GM21619 (cell line): ENCODE measurements at regions not wholly inside any gene's neighbourhood (a gene's known extent, or its start where the extent isn't known, plus 50 kb on each side); places are given as distances from the start of the nearest gene placed in this dataset.
"Not testable (repeated sequence)": the region's sequence is repeated elsewhere in the genome, so short reads cannot be mapped to it uniquely, and the experiment has no call there.

Experiments used
- ATAC-seq: cut with Tn5 transposase; IDR thresholded peaks from one replicate; pipeline ENCODE4 v1.9.1; 2021; ENCODE audit not compliant: unreplicated experiment

DNA sequence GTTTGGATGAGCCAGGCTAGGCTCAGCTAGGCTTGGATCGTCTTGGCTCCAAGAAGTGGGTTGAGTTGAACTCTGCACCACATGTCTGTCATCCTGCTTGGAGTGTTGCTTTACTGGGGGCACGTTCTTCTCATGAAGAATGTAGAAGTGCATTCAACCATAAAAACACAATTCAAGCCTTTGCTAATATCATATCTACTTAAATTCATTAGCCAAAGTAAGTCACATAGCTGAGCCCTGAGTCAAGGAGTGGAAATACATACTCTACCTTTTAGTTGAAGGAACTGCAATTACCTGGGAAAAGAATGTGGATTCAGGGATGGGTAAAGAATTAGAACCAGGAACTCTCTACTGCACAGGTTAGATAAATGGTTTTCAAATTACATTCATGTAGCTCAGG is 360.4 kb upstream of the KCNH7 start:
- no peak for ATAC-seq

DNA sequence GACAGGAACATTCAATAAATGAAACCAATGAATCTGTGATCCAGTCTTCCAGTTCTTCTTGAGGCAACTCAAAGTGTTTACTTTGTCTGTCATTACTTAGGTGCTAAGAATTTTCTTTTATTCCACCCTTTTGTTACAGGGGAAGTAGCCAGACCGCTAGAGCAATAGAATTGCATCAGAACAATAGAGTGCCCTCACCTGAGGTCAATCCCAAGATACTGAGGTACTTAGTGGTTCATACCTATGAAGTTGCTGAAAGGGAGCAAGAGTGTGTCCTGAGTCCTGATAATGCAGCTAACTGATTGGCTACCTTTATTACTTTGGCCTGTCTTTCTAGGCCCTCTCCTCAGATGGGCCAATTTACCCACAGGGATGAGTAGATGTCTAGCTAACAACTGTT is 359.4 kb upstream of the KCNH7 start:
- no peak for ATAC-seq

DNA sequence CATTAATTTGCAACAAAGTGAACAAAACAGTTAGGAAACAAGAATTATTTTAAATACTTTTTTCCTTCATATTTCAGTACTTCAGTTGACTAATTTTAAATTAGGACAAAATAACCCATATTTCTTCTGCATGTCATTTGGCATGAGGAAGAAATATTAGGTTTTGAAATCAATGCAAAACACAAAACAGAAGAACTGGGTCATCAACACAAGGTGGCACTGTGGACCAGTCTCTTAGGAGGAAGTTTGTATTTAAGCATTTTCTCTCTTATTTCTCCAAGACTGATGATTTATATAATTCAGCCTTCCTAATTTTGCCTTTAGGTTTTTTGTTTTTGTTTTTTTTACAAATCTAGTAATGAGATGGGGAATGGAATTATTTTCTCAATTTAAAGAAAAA is 352.8 kb upstream of the KCNH7 start:
- ATAC-seq: no peak

DNA sequence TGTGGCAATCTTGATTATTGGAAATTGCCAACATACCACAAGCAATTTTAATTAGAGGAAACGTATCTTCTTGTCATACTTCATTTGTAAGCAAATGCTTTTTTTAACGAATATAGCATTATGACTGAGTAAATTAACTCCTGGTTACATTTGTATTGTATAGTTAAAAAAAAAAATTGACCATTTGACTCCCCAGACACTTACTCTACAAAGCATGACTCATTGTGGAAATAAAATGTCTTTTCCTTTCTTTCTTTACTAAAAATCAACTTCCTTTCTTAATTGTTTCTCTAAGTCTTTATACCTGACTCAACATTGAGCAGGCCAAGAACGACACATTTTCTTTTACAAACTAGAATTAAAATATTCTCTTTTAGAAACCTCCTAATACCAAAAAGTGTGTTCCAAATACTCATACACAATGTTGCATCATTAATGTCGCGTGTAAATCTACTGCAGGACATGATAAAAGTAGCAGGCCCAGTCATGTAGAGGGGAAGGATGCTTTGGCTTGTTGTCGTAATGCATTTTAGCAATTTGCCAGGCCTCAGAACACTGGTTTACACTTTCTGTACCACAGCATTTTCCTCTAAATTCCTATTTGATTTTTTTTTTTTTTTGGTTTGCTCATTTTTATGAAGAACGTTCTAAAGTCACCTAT is 349.6 kb upstream of the KCNH7 start:
- no peak for ATAC-seq

DNA sequence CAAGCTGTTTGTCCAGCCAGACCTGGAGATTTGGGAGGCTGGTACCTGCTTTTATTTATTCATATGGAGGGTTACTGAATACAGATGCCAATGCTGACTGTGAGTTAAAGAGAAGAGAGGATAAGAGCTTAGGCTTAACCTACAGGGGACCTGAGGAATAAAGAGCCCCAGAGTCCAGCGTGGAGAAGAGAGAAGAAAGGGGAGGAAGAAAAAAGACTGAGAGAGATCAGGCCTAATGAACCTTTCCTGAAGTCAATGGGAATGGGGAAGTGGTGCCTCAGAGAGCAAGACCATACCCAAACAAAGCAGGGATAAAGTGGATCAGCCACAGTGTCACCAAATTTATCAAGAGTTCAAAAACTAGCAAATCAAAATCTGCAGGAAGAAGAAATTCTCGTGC is 348.6 kb upstream of the KCNH7 start:
- no peak for ATAC-seq

DNA sequence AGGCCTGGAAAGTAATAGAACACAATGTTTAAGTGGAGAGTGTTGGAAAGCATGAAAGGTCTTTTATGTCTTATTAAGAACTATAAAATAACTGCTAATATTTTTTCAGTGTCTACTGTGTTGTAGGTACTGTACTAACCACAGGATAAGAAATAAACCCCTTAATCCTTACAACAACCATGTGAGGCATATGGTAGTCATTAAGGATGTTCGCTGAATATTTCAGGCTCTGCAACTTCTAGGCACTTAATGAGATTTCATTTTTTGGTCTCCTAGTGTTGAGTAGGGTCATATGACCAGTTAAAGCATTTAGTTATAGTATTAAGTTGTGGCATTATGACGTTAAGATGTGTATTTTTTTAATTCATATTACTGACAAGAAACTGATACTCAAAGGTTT is 346.6 kb upstream of the KCNH7 start:
- no peak for ATAC-seq

DNA sequence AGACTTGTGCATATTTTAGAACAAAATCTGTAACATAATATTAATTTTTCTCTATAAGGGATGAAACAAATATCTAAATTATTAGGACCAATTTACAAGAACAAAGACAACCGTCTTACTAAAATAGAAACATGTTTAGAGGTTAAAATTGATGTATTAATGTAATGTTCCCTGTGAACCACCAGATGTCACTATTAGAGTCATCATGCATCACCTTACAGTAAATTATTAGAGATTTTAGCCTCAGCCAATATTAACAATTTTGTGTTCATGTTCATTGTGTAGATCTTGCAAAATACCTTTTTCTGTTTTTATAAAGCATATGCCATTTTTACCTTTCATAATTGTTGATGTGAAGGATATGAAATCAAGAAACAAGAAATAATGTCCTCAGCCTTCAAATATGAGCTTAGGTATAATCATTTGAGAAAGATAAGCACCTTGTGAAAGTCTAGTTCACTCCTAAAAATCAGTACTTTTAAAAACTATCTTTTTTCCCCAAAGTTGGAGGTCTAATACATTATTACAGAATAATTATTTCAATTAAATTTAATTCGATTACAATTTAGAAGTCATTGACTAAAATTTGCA is 344.3 kb upstream of the KCNH7 start:
- peak; percentile 72 for ATAC-seq

DNA sequence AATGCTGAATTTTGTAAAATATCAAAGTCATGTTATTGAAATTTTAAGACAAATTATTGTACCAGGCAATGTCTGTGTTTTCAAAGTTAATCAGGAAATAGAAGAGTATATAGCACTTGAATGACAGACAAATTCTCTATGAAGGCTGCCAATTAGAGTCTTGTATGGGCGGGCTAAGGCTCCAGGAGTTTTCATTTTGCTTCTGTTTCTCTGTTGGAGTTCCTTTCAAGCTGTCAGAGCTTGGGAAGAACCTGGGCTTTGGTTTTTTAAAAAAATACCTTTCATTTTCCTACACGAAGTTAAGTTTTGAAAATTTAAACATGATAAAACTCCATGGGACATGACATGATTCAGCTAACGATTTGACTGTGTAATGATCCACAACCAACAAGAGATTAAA is 339.0 kb upstream of the KCNH7 start:
- ATAC-seq: no peak

DNA sequence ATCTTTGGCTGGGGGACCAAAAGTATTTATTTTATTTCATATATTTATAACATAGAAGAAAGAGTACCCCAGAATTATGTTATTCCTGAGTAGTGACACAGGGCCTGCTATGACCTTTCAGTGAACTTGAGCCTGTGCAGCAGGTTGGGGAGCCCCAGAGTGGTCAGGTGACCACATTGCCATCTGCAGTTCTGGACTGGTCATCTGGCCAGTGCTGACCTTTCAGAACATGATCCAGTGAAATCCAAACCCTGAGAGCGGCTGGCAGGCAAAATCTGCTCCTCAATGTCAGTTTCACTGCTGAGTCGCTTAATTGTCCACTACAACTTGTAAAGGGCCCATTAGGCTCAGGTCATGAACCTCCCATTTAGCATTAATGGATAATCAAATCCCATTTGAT is 336.7 kb upstream of the KCNH7 start:
- no peak for ATAC-seq

DNA sequence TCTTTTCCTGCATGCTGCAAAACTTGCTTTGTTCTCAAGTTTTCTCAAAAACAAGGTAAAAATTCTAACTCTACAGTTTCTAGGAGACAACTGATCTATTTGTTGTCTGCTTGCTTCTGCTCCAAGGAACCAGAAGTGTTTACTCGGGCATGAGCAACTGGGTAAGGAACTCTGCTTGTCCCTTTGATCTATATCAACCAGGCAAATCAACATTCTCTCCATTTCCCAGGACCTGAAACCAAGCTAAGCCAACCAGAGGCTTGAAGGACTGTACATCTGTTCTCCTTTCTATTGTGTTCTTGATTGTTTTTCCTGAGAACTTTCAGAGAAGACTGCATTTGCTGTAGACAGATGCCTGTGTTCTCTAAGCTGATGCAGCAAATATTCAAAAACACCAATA is 335.0 kb upstream of the KCNH7 start:
- no peak for ATAC-seq

DNA sequence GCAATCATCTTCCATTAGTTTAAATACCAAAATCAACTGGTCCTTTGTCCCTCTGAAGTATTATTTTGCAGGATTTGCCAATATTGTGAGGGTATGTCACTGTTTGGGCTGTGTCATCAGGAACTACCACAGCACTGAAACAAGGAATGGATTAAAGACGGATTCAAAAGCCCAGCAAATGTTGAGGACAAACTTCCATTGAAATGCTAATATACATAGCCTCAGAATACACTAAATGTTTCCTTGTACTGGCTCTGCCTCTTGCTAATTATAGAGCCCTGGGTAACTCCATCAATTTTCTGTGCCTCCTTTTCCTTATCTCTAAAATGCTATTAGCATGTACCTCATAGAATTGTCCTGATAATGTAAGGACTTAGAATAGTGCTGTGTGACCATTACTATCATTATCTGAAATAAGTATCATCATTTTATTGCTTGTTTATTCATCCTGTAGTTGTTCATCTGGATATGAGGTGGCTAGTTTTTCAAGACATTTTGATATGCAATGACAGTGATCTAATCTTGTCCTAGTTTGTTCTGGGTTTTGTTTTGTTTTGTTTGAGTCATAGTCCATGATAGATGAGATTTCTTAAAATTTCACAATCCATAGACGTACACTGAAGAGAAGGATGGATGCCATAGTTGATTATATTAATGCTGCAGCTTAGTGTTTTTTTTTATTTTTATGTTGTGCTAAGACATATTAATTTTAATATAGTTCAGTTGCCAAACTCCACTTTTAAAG is 333.4 kb upstream of the KCNH7 start:
- ATAC-seq: no peak

DNA sequence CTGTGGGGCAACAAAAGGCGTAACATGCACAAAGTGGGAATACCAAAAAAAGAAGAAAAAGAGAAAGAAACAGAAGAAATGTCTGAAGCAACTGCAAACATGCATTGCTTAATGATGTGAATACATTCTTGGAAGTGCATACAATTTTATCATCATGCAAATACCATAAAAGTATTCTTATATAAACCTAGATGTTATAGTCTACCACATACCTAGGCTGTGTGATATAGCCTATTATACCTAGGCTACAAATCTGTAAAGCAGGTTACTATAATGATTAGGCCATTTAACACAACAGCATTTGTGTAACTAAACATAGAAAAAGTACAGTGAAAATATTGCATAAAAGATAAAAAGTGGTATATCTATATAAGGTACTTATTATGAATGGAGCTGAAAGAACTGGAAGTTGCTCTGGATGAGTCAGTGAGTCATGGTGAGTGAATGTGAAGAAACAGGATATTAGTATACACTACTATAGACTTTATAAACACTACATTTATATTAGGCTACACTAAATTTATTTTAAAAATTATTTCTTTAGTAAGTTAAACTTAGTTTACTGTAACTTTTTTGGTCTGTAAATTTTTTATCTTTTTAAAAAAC is 319.4 kb upstream of the KCNH7 start:
- ATAC-seq: no peak

DNA sequence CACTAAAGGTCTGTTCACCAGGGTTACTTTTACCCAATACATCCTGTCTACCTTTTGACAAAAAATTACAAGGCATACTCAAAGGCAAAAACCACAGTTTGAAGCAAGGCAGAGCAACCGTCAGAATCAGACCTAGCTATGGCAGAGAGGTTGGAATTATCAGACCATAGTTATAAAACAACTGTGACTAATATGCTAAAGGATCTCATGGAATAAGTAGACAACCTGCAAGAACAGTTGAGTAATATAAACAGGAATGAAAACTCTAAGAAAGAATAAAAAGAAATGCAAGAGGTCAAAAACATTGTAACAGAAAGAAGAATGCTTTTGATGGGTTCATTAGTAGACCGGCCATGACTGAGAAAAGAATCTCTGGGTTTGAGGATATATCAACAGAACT is 318.8 kb upstream of the KCNH7 start:
- no peak for ATAC-seq

DNA sequence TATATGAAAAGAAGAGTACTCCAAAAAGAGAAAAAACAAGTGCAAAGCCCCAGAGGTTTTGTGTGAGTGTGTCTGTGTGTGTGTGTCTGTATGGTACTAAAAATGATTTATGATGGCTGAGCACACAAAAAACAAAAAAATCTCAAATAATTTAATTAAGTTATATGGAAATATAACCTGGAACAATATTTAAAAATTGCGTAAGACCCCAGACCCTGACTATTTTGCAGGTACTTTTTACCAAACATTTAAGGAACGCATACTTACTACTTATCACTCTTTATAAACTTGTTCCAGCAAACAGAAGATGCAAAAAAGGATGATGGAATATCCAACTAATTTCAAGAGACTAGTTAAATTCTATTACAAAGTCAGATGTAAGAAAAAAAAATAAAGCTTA is 317.4 kb upstream of the KCNH7 start:
- ATAC-seq: no peak

DNA sequence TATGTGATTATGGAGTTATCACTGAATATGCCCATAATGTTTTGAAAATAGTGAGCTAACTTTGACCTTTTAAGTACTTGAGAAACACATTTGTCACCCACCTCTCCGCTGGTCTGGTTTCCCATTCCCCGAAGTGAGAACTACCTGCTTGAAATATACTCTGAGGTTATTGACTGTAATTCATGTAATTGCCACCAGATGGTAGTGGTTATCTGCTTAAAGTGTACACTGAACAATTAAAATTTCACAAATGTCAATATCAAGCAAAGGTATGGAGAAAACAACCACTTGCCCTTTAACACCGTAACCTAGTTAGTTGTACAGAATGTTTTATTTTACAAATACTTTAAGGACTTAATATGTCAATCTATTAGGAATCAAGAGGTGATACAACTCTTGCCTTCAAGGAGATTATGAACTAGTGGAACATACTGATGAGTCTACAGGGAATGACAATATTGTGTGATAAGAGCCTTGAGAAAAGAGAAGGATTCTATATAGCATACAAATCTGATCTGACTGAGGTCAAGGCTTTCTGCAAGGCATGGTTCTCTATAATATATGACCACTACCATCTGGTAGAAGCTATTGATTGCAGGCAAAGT is 316.8 kb upstream of the KCNH7 start:
- ATAC-seq: peak; percentile 94

DNA sequence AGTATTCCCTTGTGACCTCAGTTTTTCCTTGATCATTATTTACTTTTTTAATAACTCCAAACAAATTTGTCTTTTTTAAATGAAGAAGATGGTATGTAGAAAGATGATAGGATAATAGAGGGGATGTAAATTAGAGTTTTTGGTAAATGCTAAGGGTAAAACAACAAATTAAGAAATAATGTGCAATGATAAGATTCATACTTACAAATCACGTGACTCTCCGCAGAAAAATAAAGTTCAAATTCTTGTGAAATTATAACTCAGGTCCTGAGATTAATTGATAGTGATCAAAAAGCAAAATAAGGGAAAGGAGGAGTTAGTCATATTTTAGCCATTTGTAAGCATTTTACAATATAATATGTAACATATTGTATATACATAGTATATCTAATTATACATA is 304.1 kb upstream of the KCNH7 start:
- no peak for ATAC-seq

DNA sequence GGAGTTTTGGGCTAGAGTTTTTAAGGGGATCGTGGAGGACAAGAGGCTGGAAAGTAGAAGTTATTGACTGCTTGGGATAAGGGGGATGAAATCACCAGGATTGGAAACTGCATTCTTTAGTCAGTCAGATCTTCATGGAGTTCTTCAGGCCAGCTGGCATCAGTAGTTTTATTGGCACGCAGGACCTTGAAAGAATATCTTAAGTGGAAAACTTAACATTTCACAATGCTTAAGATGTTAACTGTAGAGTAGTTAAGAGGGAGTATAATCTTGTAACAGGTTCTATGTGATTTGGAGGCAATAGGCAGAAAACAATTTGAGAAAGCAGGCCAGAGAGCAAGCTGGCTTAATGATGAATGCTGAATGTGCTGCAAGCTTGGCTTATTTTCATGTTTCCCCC is 300.4 kb upstream of the KCNH7 start:
- ATAC-seq: no peak

DNA sequence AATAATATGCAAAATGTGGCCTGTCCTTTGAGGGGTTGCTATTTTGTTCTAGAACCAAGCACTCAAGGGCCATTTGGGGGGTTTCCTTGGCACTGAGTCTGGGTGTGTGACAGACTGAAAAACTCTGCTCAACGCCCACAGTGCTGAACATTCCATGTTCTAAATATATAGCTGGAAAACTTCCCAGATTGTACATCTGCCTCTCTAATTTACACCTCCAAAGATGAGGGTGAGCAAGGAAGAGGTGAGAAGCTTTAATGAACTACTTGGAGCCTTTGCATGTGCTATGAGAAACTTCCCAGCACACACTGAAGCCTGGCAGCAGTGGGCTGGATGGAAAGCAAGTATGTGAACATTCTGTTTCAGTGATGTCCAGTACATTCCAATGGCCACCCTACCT is 296.7 kb upstream of the KCNH7 start:
- no peak for ATAC-seq

DNA sequence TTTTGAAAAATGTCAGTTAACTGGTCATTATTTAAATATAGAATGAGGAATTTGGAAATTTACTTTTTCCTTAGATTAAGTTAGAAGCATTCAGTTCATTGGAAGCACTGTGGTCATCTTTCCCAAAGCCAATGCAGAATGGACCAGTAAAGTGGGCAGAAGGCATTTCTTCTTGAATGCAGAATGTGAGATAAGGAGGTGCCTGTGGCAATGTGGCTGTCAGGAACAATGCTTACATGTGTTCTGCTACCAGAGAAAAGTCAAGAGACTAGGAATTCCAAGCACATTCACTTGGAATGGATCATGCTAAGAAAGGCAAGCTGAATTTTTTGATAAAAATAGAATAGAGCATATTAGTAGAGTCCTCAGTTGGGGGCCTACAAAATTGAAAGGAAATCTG is 295.0 kb upstream of the KCNH7 start:
- ATAC-seq: no peak

DNA sequence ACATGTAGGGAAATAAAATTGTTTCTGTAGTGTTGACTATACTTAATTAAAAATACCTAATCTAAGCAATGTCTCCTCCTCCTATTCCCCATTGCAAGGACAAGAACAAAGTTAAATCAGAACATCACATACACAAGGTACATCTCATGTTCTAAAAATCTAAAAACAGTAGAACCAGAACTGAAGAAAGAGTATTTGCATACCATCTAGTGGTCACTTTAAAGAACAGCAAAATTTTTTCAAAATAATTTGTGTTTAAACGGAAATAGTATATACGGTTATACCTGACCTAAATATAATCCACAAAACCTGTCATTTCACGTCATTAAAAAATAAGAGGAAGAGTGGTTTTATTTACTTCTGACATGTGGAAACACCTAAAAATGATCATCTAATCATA is 294.3 kb upstream of the KCNH7 start:
- no peak for ATAC-seq

DNA sequence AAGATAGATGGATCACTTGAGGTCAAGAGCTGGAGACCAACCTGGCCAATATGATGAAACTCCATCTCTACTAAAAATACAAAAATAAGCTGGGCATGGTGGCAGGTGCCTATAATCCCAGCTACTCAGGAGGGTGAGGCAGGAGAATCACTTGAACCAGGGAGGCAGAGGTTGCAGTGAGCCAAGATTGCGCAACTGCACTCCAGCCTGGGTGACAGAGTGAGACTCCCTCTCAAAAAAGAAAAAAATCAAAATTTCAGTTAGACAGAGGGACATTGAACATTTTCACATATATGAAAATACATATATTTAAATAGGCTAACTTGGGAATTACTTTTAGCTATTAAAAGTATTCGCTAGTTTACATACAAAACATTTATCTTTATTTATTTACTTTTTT is 293.6 kb upstream of the KCNH7 start:
- not testable (repeated sequence) for ATAC-seq

DNA sequence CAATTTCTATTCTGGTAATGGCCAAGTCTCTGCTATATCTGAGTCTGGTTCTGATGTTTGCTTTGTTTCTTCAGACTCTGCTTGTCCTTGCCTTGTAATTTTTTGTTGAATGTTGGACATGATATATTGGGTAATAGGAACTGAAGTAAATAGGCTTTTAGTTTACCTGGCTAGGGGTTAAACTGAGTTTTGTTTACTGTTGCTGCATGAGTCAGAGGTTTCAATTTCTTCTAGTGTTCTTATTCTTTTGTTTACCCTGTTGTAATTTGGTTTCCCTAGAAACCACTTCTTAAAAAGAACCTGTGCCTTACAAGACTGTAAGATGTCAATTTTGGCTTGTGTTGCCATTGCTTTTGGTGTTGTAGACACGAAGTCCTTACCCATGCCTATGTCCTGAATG is 285.0 kb upstream of the KCNH7 start:
- peak; percentile 77 for ATAC-seq
